Neural progenitor cell (in vitro differentiated cells): ENCODE measurements at regions not wholly inside any gene's neighbourhood (a gene's known extent, or its start where the extent isn't known, plus 50 kb on each side); places are given as distances from the start of the nearest gene placed in this dataset.

ENCODE experiments used
- CTCF ChIP-seq: fragments of 200-600 bp; sonication (generic); IDR thresholded peaks from 2 replicates; pipeline ENCODE4 v1.5.1; 2017; ENCODE audit warnings: antibody characterized with exemption, mild to moderate bottlenecking
- EZH2 ChIP-seq: fragments of 200-600 bp; sonication (generic); IDR thresholded peaks from 2 replicates; pipeline ENCODE4 v1.6.1; 2017; ENCODE audit warnings: antibody characterized with exemption, mild to moderate bottlenecking, moderate library complexity

GRCh38 chr2:234403751-234404150, 93.1 kb downstream of the ARL4C start:
- TF ChIP-seq CTCF (no peak), EZH2 (no peak)
